Endothelial cell of umbilical vein (primary cell): ENCODE measurements at regions not wholly inside any gene's neighbourhood (a gene's known extent, or its start where the extent isn't known, plus 50 kb on each side); places are given as distances from the start of the nearest gene placed in this dataset.

Experiments
- BruUV-seq: library from RNA; stranded (reverse); fragments of 400-500 nt; replicated peaks from 2 replicates; lab custom pipeline; 2021; lab: Mats Ljungman, UMichigan
- CTCF ChIA-PET: fragments of 300-600, 350-600 bp; sonication (Branson Sonifier 250); formaldehyde crosslinking; loops from one replicate; lab custom pipeline; 2021; ENCODE audit warnings: antibody characterized with exemption, inconsistent platforms; lab: Charles Lee
- POLR2A ChIA-PET: fragments of 300-600, 350-600 bp; sonication (Branson Sonifier 250); formaldehyde crosslinking; loops from one replicate; lab custom pipeline; 2021; ENCODE audit warnings: antibody characterized with exemption, inconsistent platforms; lab: Charles Lee
- DNase-seq: peaks from one replicate; pipeline ENCODE4 v3.0.0-alpha.2; 2011; ENCODE audit warnings: low read depth, low spot score
- FAIRE-seq: peaks from 2 replicates; lab custom pipeline; 2011; peaks lifted over from hg19 to GRCh38; lab: Jason Lieb, UNC
- H2AFZ ChIP-seq: 2 replicates; pipeline ENCODE4 v1.6.0; 2012; ENCODE audit warnings: low read depth, low read length, control low read depth, inconsistent platforms
- H3K27ac ChIP-seq: 2 replicates; pipeline ENCODE4 v1.5.1; 2011; ENCODE audit warnings: low read depth, mild to moderate bottlenecking, control low read depth, low read length, moderate library complexity; ENCODE audit not compliant: insufficient read depth
- H3K27me3 ChIP-seq, 2 experiments: 2 replicates each; pipeline versions ENCODE4 v1.6.0 to v1.6.1; 2011; ENCODE audit warnings: low read length in 2 of 2, mixed read lengths in 1 of 2; ENCODE audit not compliant: control insufficient read depth in 2 of 2, insufficient read depth in 2 of 2
- H3K36me3 ChIP-seq, 2 experiments: 2 replicates in 1 of 2; 3 replicates in 1 of 2; pipeline ENCODE4 v1.5.1; 2011; ENCODE audit warnings: low read length in 2 of 2, mild to moderate bottlenecking in 1 of 2, moderate library complexity in 1 of 2; ENCODE audit not compliant: control insufficient read depth in 2 of 2, insufficient read depth in 2 of 2; ENCODE audit errors: extremely low read depth in 1 of 2
- H3K4me1 ChIP-seq: 3 replicates; pipeline ENCODE4 v1.5.1; 2011; ENCODE audit warnings: mild to moderate bottlenecking, low read length; ENCODE audit not compliant: control insufficient read depth, insufficient read depth; ENCODE audit errors: extremely low read depth
- H3K4me2 ChIP-seq: 2 replicates; pipeline ENCODE4 v1.6.1; 2011; ENCODE audit warnings: low read length, control low read depth, mixed read lengths; ENCODE audit not compliant: insufficient read depth
- H3K4me3 ChIP-seq, 3 experiments: fragments of 200-600 bp in 1 of 3; sonication (generic), shearing (Covaris generic) in 1 of 3; replicated peaks in 1 of 3; 2 replicates each; pipeline ENCODE4 v1.5.1; 2011 to 2016; ENCODE audit warnings: control low read depth in 3 of 3, low read length in 3 of 3, mild to moderate bottlenecking in 2 of 3, inconsistent platforms in 1 of 3, low read depth in 1 of 3, moderate library complexity in 1 of 3; ENCODE audit not compliant: insufficient read depth in 1 of 3
- H3K79me2 ChIP-seq: 2 replicates; pipeline ENCODE4 v1.6.0; 2012; ENCODE audit warnings: low read length, inconsistent platforms; ENCODE audit not compliant: control insufficient read depth, insufficient read depth
- H3K9ac ChIP-seq: replicated peaks from 2 replicates; pipeline ENCODE3; 2011; ENCODE audit warnings: low read length, control low read depth; ENCODE audit not compliant: insufficient read depth; ENCODE audit errors: extremely low read depth
- H3K9me1 ChIP-seq: replicated peaks from 3 replicates; pipeline ENCODE4 v1.6.0; 2011; ENCODE audit warnings: mild to moderate bottlenecking, low read length; ENCODE audit not compliant: control insufficient read depth, insufficient read depth; ENCODE audit errors: extremely low read depth
- H3K9me3 ChIP-seq: replicated peaks from 2 replicates; pipeline ENCODE4 v1.5.1; 2012; ENCODE audit warnings: low read length, inconsistent platforms; ENCODE audit not compliant: control insufficient read depth, insufficient read depth
- H4K20me1 ChIP-seq: replicated peaks from 2 replicates; pipeline ENCODE3; 2011; ENCODE audit warnings: mild to moderate bottlenecking, low read length; ENCODE audit not compliant: control insufficient read depth, insufficient read depth; ENCODE audit errors: extremely low read depth
- CTCF ChIP-seq, 2 donors: IDR thresholded peaks; 1 replicate in 1 of 2; 2 replicates in 1 of 2; pipeline ENCODE4 v1.5.1; 2011; ENCODE audit warnings: low read length in 2 of 2, mild to moderate bottlenecking in 2 of 2, moderate library complexity in 2 of 2, control low read depth in 1 of 2, inconsistent platforms in 1 of 2, low read depth in 1 of 2; ENCODE audit not compliant: insufficient read depth in 1 of 2; ENCODE audit errors: extremely low read depth in 1 of 2
- EZH2 ChIP-seq: IDR thresholded peaks from 2 replicates; pipeline ENCODE4 v1.6.1; 2012; ENCODE audit warnings: borderline replicate concordance, low read depth, mild to moderate bottlenecking, moderate library complexity, low read length, inconsistent platforms; ENCODE audit not compliant: severe bottlenecking
- FOS ChIP-seq: IDR thresholded peaks from 2 replicates; pipeline ENCODE4 v1.6.1; 2011; ENCODE audit warnings: mild to moderate bottlenecking, low read length, moderate library complexity, borderline replicate concordance; ENCODE audit not compliant: insufficient read depth
- GATA2 ChIP-seq: IDR thresholded peaks from 2 replicates; pipeline ENCODE4 v1.7.0; 2011; ENCODE audit warnings: low read depth, mild to moderate bottlenecking, moderate library complexity, mixed read lengths, low read length; ENCODE audit not compliant: insufficient read length, insufficient read depth
- JUN ChIP-seq: IDR thresholded peaks from 2 replicates; pipeline ENCODE4 v1.6.1; 2011; ENCODE audit warnings: borderline replicate concordance, low read depth; ENCODE audit not compliant: insufficient read length, insufficient read depth
- MAX ChIP-seq: IDR thresholded peaks from 2 replicates; pipeline ENCODE4 v1.6.1; 2011; ENCODE audit not compliant: insufficient read depth, insufficient read length
- MYC ChIP-seq: IDR thresholded peaks from one replicate; pipeline ENCODE4 v1.6.1; 2011; ENCODE audit warnings: mild to moderate bottlenecking, low read depth, low read length
- POLR2A ChIP-seq: IDR thresholded peaks from 2 replicates; pipeline ENCODE4 v1.6.1; 2012; ENCODE audit warnings: low read depth, mild to moderate bottlenecking, control low read depth, low read length
- POLR2AphosphoS5 ChIP-seq: IDR thresholded peaks from 2 replicates; pipeline ENCODE4 v1.6.1; 2012; ENCODE audit warnings: low read depth, mild to moderate bottlenecking, control low read depth, low read length, moderate library complexity; ENCODE audit not compliant: insufficient read depth
- dilution Hi-C: fragments of 300-500 bp; cut with MboI; formaldehyde crosslinking; loops from one replicate; pipeline ENCODE4 v1.15.0; 2019; ENCODE audit warnings: low sequenced_read_pairs; ENCODE audit not compliant: extremely low pct_ligation_motif_present
- intact Hi-C: fragments of 100-400 bp; cut with micrococcal nuclease; formaldehyde crosslinking; loops from one replicate; pipeline ENCODE4 v1.10.0; 2022

GRCh38 chr7:46107610-46108217 lies 186.6 kb upstream of the IGFBP3 start:
- TF ChIP-seq POLR2AphosphoS5 (no peak), EZH2 (no peak), JUN (no peak), CTCF (IDR thresholded peaks at IDR 0.05; ENCODE audit: extremely low read depth in 1 of 2, insufficient read depth in 1 of 2, low read depth in 1 of 2, low read length in 2 of 2) (no peak), MYC (no peak), GATA2 (no peak), MAX (no peak), POLR2A (no peak), FOS (no peak)
- peaks cover 0 to 2% of the 10 kb centered on the region in 2 experiments for H3K27me3 ChIP-seq
- H3K4me2 ChIP-seq: no peak overlapping the region
- no peak overlapping the region for H3K9ac ChIP-seq
- DNase-seq (no peak), FAIRE-seq (no peak)
- H3K9me1 ChIP-seq: no peaks in the 10 kb centered on the region
- H3K9me3 ChIP-seq: no peaks in the 10 kb centered on the region
- no TSS peak for BruUV-seq
- POLR2A ChIA-PET: no interaction called here
- H2AFZ ChIP-seq: no peak overlapping the region
- no peaks in the 10 kb centered on the region for H3K79me2 ChIP-seq
- dilution Hi-C loops (no loop called here), intact Hi-C loops (no loop called here)
- no peak overlapping the region for H3K27ac ChIP-seq
- no peak overlapping the region for H3K4me3 ChIP-seq
- no peaks in the 10 kb centered on the region for H4K20me1 ChIP-seq
- no peaks in the 10 kb centered on the region for H3K4me1 ChIP-seq
- CTCF ChIA-PET: no interaction called here
- H3K36me3 ChIP-seq: no peaks in the 10 kb centered on the region
